Heart left ventricle (tissue), 13 donors: ENCODE measurements at regions not wholly inside any gene's neighbourhood (a gene's known extent, or its start where the extent isn't known, plus 50 kb on each side); places are given as distances from the start of the nearest gene placed in this dataset.

ENCODE experiments used
- CTCF ChIP-seq, 12 donors: fragments of 200-600 bp; sonication (generic) in 4 of 12; IDR thresholded peaks; one replicate each; pipeline versions ENCODE4 v1.5.0 to v1.8.0; 2018 to 2022; ENCODE audit warnings: antibody characterized with exemption in 12 of 12, mild to moderate bottlenecking in 5 of 12
- POLR2A ChIP-seq, 2 donors: fragments of 450-650 bp; IDR thresholded peaks; one replicate each; pipeline ENCODE4 v1.6.1; 2017; ENCODE audit warnings: antibody characterized with exemption in 2 of 2, mild to moderate bottlenecking in 2 of 2, moderate library complexity in 2 of 2
- donor health status: ischemic (EF 13 %, LVEDD 7.1; RV severe dilation, severe dysfunction).
- donor health status: DM: no; HTN: yes; CAD: no.
- donor health status: DM: no; HTN: no; CAD: no.
- donor health status: ischemic (EF 25% LVEDD 6.9; RV normal size, moderate dysfunction).
- donor health status: ischemic (EF 25% LVEDD 5.7; RV mildly dilated, moderate dysfunction).
- donor health status: ischemic (EF 35%, LVEDD 5.7; RV mildly dilated, moderate dysfunction).
- donor health status: nonischemic (EF 11% LVEDD 7.7; RV severe dilation, severe dysfunction).
- donor health status: DM: yes; HTN: yes; CAD: no.
- donor health status: PGD.
- donor health status: ischemic (EF 29% LVEDD 5.4; RV normal size, mild dysfunction).
- donor health status: nonischemic (EF 23%, LVEDD 6.1; RV moderate dilation, normal function).

GRCh38 chr5:68754536-68754935 is 339.3 kb upstream of the SLC30A5 start:
- TF ChIP-seq CTCF (IDR thresholded peaks at IDR 0.05) (no peak), POLR2A (IDR thresholded peaks at IDR 0.05) (no peak)
